B cell (primary cell): ENCODE measurements at regions not wholly inside any gene's neighbourhood (a gene's known extent, or its start where the extent isn't known, plus 50 kb on each side); places are given as distances from the start of the nearest gene placed in this dataset.

Source experiments
- ATAC-seq: fragments of 200-7000 bp; cut with Tn5 transposase; one replicate; pipeline ENCODE4 v1.10.0; 2021; ENCODE audit warnings: low read depth, mild to moderate bottlenecking, moderate number of reproducible peaks, moderate library complexity
- CTCF ChIA-PET: fragments of 350-600 bp; sonication (Branson Sonifier 250); formaldehyde crosslinking; loops from one replicate; lab custom pipeline; 2021; ENCODE audit warnings: antibody characterized with exemption, inconsistent platforms; lab: Charles Lee
- POLR2A ChIA-PET: fragments of 350-600 bp; sonication (Branson Sonifier 250); formaldehyde crosslinking; loops from one replicate; lab custom pipeline; 2021; ENCODE audit warnings: antibody characterized with exemption; lab: Charles Lee
- DNase-seq: peaks from one replicate; pipeline ENCODE4 v3.0.0; 2013
- H2AFZ ChIP-seq: 2 replicates; pipeline ENCODE4 v1.6.1; 2012; ENCODE audit warnings: mild to moderate bottlenecking, low read depth, low read length; ENCODE audit not compliant: insufficient read depth, poor library complexity, severe bottlenecking
- H3K27ac ChIP-seq, 2 donors: 1 replicate in 1 of 2; 2 replicates in 1 of 2; pipeline ENCODE4 v1.5.1; 2012 to 2013; ENCODE audit warnings: low read length in 2 of 2, mild to moderate bottlenecking in 2 of 2, moderate library complexity in 1 of 2
- H3K27me3 ChIP-seq, 4 experiments: fragments of 200-600 bp in 1 of 4; sonication (generic) in 1 of 4; replicated peaks in 1 of 4; 1 replicate in 2 of 4; 2 replicates in 2 of 4; pipeline versions ENCODE4 v1.6.1 to v1.7.0; 2013 to 2016; ENCODE audit warnings: low read length in 3 of 4, mild to moderate bottlenecking in 2 of 4, mixed read lengths in 1 of 4, moderate library complexity in 1 of 4; ENCODE audit not compliant: insufficient read depth in 4 of 4, control insufficient read depth in 3 of 4; ENCODE audit errors: control extremely low read depth in 1 of 4
- H3K36me3 ChIP-seq, 2 experiments: replicated peaks in 1 of 2; 1 replicate in 1 of 2; 2 replicates in 1 of 2; pipeline versions ENCODE4 v1.6.1 to v1.7.1; 2013; ENCODE audit warnings: low read length in 1 of 2; ENCODE audit not compliant: insufficient read depth in 2 of 2, control insufficient read depth in 1 of 2; ENCODE audit errors: control extremely low read depth in 1 of 2, extremely low read depth in 1 of 2
- H3K4me1 ChIP-seq, 2 donors: fragments of 200-600 bp in 1 of 2; sonication (generic) in 1 of 2; 1 replicate in 1 of 2; 2 replicates in 1 of 2; pipeline versions ENCODE4 v1.5.1 to v1.6.1; 2013 to 2017; ENCODE audit warnings: low read length in 2 of 2; ENCODE audit not compliant: control insufficient read depth in 2 of 2, insufficient read depth in 2 of 2
- H3K4me2 ChIP-seq: replicated peaks from 2 replicates; pipeline ENCODE3; 2012; ENCODE audit warnings: mild to moderate bottlenecking, low read depth, low read length; ENCODE audit not compliant: poor library complexity, severe bottlenecking
- H3K4me3 ChIP-seq, 5 experiments: fragments of 200-600 bp in 1 of 5; sonication (generic) in 1 of 5; 1 replicate in 3 of 5; 2 replicates in 2 of 5; pipeline versions ENCODE4 v1.5.1 to v1.7.0; 2011 to 2016; ENCODE audit warnings: low read length in 4 of 5, mild to moderate bottlenecking in 4 of 5, low read depth in 2 of 5, control low read depth in 1 of 5, moderate library complexity in 1 of 5; ENCODE audit not compliant: insufficient read depth in 1 of 5; ENCODE audit errors: control extremely low read depth in 1 of 5, extremely low read depth in 1 of 5
- H3K79me2 ChIP-seq: fragments of 200-600 bp; sonication (generic); one replicate; pipeline ENCODE4 v1.6.0; 2016; ENCODE audit warnings: low read length; ENCODE audit not compliant: control insufficient read depth, insufficient read depth
- H3K9ac ChIP-seq: fragments of 200-600 bp; sonication (generic); 2 replicates; pipeline ENCODE4 v1.6.1; 2017; ENCODE audit warnings: mild to moderate bottlenecking, low read length, moderate library complexity
- H3K9me3 ChIP-seq, 3 donors: one replicate each; pipeline versions ENCODE4 v1.6.1 to v1.7.1; 2013; ENCODE audit warnings: low read length in 2 of 3; ENCODE audit not compliant: control insufficient read depth in 2 of 3, insufficient read depth in 1 of 3; ENCODE audit errors: control extremely low read depth in 1 of 3
- H4K20me1 ChIP-seq: 2 replicates; pipeline ENCODE4 v1.6.0; 2012; ENCODE audit warnings: mild to moderate bottlenecking, low read length; ENCODE audit not compliant: insufficient read depth, control insufficient read depth, poor library complexity, severe bottlenecking
- H3K27ac Mint-ChIP-seq: one replicate; pipeline ENCODE4 v1.8.0; 2021; ENCODE audit warnings: mixed read lengths
- H3K27me3 Mint-ChIP-seq: one replicate; pipeline ENCODE4 v1.8.0; 2021; ENCODE audit warnings: mixed read lengths
- H3K4me1 Mint-ChIP-seq: one replicate; pipeline ENCODE4 v1.8.0; 2021; ENCODE audit warnings: mixed read lengths
- H3K4me3 Mint-ChIP-seq: one replicate; pipeline ENCODE4 v1.8.0; 2021; ENCODE audit warnings: mixed read lengths
- H3K9me3 Mint-ChIP-seq: one replicate; pipeline ENCODE4 v1.8.0; 2022; ENCODE audit warnings: mixed read lengths; ENCODE audit not compliant: insufficient read depth
- CTCF ChIP-seq: fragments of 200-600 bp; IDR thresholded peaks from one replicate; pipeline ENCODE4 v1.8.0; 2022; ENCODE audit warnings: antibody characterized with exemption, mild to moderate bottlenecking
- EZH2 ChIP-seq: IDR thresholded peaks from 2 replicates; pipeline ENCODE4 v1.6.1; 2012; ENCODE audit warnings: borderline replicate concordance, low read depth, mild to moderate bottlenecking, moderate library complexity, low read length; ENCODE audit not compliant: insufficient read depth, poor library complexity, severe bottlenecking
- WGBS: methylation state at CpG from one replicate; pipeline ENCODE4 v1.1.5; 2013; ENCODE audit warnings: missing lambda C conversion rate; ENCODE audit not compliant: insufficient coverage; 5-methylcytosine and 5-hydroxymethylcytosine counted together
- intact Hi-C: fragments of 100-400 bp; cut with micrococcal nuclease; formaldehyde crosslinking; loops from one replicate; pipeline ENCODE4 v1.10.0; 2022

DNA sequence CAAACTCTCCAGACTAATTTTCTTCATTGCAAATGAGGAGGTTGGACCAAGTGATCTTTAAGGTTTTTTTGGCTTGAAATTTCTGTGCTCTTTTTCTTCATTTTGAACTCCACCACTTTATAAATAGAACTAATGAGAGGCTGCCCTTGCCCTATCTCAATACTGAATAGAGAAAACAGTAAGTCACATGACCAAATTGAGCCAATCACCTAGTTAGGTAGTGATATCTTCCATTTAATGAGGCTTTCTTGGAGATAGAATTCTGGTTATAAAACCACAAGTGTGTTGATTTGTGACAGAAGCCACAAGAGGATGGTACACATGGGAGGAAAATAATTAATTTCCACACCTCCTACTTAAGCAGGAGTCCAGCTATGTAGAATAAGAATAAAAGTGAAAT, 263.4 kb upstream of the SNX7 start:
- intact Hi-C loops: no loop called here

GRCh38 chr1:98393719-98394118, 267.8 kb upstream of the SNX7 start:
- intact Hi-C loops: no loop called here
- 60% methylated on average over 1 of the region's 2 CpGs for WGBS
- H3K9me3 Mint-ChIP-seq: no peaks in the 10 kb centered on the region
- H3K4me1 Mint-ChIP-seq: no peaks in the 10 kb centered on the region
- no peak overlapping the region for H3K27ac Mint-ChIP-seq
- TF ChIP-seq EZH2 (no peak), CTCF (no peak)
- Histone ChIP-seq H3K27ac (no peak overlapping the region), H3K4me2 (no peak overlapping the region), H3K36me3 (no peaks in the 10 kb centered on the region), H3K9me3 (no peaks in the 10 kb centered on the region), H2AFZ (no peak overlapping the region), H3K4me1 (no peaks in the 10 kb centered on the region), H3K79me2 (no peaks in the 10 kb centered on the region), H4K20me1 (no peaks in the 10 kb centered on the region), H3K27me3 (no peaks in the 10 kb centered on the region), H3K4me3 (no peak overlapping the region), H3K9ac (no peak overlapping the region)
- H3K4me3 Mint-ChIP-seq: no peak overlapping the region
- no peak for DNase-seq
- ChIA-PET CTCF (no interaction called here), POLR2A (no interaction called here)
- no peak for ATAC-seq
- no peaks in the 10 kb centered on the region for H3K27me3 Mint-ChIP-seq

More for the DNA sequence above, 263.4 kb upstream of the SNX7 start:
- ATAC-seq: no peak
- H3K4me2 ChIP-seq: no peak overlapping the region
- ChIA-PET CTCF (interaction anchor here (0.6 kb wide), 1 partner anchor 1362 kb away, joined by 3 read pairs; no protein-coding TSS in a partner anchor), POLR2A (no interaction called here)
- no peaks in the 10 kb centered on the region for H3K4me1 Mint-ChIP-seq
- no peak overlapping the region for H3K27ac Mint-ChIP-seq
- no peak overlapping the region for H3K27ac ChIP-seq
- H3K4me1 ChIP-seq: no peaks in the 10 kb centered on the region
- no peaks in the 10 kb centered on the region for H3K9me3 ChIP-seq
- no peaks in the 10 kb centered on the region for H3K27me3 ChIP-seq
- no peak for DNase-seq
- H3K79me2 ChIP-seq: no peaks in the 10 kb centered on the region
- no peak overlapping the region for H3K4me3 ChIP-seq
- no peak overlapping the region for H3K4me3 Mint-ChIP-seq
- no peaks in the 10 kb centered on the region for H3K9me3 Mint-ChIP-seq
- no peak for TF ChIP-seq EZH2
- no peak for TF ChIP-seq CTCF
- no peak overlapping the region for H2AFZ ChIP-seq
- H3K27me3 Mint-ChIP-seq: no peaks in the 10 kb centered on the region
- no peak overlapping the region for H3K9ac ChIP-seq
- H4K20me1 ChIP-seq: no peaks in the 10 kb centered on the region
- H3K36me3 ChIP-seq: no peaks in the 10 kb centered on the region
